ENCODE measurements at regions not wholly inside any gene's neighbourhood (a gene's known extent, or its start where the extent isn't known, plus 50 kb on each side); places are given as distances from the start of the nearest gene placed in this dataset.

DNA sequence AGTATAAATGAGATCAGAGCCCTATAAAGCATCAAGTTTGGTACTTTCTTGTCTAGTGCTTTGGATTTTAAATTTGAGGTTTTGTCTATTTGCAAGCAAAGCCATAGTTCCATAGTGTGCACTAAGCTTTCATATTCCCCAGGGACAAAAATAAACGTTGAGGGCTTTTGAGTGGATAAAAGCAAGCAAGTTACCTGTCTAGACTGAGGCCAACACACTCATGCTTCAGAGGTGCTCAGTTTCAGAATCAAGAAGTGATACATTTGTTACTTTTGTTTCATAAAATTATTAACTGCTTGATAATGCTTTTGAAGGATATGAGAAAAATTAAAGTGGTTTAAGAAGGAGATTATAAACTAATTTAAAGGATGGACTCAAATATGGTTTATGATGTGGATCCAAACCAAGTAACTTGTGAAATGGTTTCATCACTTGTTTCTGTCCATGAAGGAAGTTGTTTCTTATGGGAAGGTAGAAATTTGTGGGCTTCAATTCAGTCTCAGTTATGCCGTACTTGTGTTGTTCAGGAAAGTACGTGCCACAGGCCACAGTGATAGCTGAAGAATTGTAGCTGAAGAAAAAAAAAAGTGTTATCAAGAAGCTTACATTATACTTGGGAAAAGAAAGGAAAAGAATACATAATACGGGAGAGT, 71.2 kb downstream of the CHRM3 start:
- TF ChIP-seq EZH2 (IDR thresholded peaks at IDR 0.05; ENCODE audit: low read length) = no peak
- TF ChIP-seq, protein P1, sequence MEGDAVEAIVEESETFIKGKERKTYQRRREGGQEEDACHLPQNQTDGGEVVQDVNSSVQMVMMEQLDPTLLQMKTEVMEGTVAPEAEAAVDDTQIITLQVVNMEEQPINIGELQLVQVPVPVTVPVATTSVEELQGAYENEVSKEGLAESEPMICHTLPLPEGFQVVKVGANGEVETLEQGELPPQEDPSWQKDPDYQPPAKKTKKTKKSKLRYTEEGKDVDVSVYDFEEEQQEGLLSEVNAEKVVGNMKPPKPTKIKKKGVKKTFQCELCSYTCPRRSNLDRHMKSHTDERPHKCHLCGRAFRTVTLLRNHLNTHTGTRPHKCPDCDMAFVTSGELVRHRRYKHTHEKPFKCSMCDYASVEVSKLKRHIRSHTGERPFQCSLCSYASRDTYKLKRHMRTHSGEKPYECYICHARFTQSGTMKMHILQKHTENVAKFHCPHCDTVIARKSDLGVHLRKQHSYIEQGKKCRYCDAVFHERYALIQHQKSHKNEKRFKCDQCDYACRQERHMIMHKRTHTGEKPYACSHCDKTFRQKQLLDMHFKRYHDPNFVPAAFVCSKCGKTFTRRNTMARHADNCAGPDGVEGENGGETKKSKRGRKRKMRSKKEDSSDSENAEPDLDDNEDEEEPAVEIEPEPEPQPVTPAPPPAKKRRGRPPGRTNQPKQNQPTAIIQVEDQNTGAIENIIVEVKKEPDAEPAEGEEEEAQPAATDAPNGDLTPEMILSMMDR (optimal IDR thresholded peaks at IDR 0.05 in 1 of 3, IDR thresholded peaks at IDR 0.05 in 1 of 3, conservative IDR thresholded peaks at IDR 0.05 in 1 of 3; ENCODE audit: extremely low read depth in 1 of 3, insufficient read depth in 2 of 3, low read length in 3 of 3) = no peak

Data from keratinocyte (primary cell).